GM18508 (cell line): ENCODE measurements at regions not wholly inside any gene's neighbourhood (a gene's known extent, or its start where the extent isn't known, plus 50 kb on each side); places are given as distances from the start of the nearest gene placed in this dataset.
A peak's percentile ranks its signal among the peaks of the same experiment; 100 is the strongest.
"Not testable (repeated sequence)": the region's sequence is repeated elsewhere in the genome, so short reads cannot be mapped to it uniquely, and the experiment has no call there.

Experiments used
- ATAC-seq: cut with Tn5 transposase; IDR thresholded peaks from one replicate; pipeline ENCODE4 v1.9.1; 2021; ENCODE audit warnings: moderate number of reproducible peaks; ENCODE audit not compliant: insufficient read depth, unreplicated experiment

DNA sequence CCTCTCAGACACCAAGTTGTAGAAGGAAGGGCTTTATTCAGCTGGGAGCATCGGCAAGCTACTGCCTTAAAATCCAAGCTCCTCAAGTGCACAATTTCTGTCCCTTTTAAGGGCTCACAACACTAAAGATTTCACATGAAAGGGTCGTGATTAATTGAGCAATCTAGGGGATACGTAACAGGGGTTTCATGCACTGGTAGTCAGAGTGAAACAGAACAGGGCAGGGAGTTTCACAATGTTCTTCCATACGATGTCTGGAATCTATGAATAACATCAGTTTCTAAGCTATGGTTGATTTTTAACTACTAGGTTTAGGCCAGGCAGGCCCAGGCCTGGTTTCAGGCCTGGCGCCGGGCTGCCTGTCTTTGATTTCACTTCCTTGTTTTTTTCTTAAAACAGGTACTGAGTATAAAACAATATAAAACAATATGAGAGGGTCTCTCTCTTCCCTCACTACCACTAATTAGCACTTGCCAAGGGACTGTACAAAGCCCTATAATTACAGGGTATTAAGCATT, 315.4 kb downstream of the NAF1 start:
- not testable (repeated sequence) for ATAC-seq

DNA sequence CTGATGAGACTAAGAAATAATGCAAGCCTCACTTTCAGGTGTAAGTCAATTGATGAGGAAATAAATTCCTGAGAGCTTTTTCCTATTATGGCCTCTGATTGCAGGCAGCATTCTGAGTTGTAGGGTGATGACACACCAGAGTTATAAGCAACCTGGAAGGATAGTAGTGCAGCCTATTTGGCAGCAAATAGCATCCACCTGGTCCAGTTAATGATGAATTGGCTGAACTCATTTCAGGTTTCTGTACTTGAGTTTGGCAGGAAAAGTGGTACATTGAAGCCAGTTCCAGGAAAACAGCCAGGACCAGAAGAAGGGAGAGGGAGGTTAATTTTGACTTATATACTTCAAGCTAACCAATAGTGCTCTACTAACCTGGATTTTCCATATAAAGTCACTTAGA, 316.8 kb downstream of the NAF1 start:
- no peak for ATAC-seq

DNA sequence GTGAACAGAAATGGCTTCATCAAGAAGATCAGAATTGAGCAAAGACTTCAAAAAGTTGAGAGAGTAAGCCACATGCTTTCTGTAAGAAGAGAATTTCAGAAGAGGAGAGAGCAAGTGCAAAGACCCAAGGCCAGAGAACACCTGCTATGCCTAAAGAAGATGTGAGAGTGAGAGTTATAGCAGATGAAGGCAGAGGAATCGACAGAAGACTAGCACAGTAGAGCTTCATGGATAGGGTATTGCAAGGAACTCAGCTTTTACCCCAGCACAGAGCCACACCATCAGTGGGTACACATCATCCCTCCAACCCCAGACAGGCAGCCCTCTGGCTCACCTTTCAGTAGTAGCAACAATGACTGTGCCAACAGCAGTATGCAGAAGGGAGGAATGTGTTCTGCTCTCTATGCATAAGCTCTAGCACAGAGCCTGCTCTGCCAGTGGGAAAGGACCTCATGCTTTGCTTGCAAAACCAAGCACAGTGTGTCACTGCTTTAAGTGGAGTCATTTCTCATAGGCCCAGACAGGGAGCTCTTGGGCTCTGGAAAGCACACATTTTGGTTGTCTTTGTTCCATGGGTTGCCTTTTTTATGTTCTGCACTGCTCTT, 318.6 kb downstream of the NAF1 start:
- no peak for ATAC-seq

DNA sequence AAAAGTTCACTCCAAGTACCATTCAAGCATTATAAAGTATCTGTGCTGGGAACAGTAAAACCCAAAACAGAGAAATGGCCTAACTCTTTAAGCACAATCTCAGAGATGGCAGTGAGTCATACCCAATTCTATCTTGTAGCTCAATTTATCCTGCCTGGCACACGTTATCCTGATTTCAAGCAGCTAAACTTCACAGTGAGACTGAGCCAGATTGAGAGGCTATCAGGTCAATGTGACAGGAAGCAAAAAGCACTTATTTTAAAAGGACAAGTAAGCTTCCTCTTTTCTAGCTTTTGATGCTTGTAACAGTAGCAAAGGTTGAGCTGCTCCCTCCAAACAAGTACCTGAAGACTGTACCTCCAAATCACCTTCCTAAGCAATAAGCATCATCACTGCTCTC, 324.9 kb downstream of the NAF1 start:
- no peak for ATAC-seq

DNA sequence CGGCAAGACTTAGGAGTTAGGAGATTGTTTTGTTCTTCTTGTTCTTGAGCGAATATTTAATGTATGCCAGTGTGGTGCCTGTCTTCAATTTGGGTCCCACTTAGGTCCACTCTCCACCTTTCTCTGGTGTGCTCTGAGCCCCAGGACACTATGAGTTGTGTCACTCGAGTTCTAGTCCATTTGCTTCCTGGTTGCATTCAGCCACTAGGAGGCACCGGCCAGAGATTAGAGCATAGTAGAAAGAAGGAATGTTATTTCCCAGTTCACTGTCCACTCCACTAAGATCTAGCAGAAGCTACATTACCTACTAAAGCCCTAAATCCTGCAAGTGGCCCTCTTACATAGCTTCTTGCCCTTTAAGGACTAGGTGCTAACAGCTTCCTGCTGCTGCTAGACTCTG, 326.9 kb downstream of the NAF1 start:
- ATAC-seq: no peak

- ATAC-seq: no peak
Measured at GRCh38 chr4:162838671-162839070, 328.0 kb downstream of the NAF1 start.

GRCh38 chr4:162837679-162838078, 329.0 kb downstream of the NAF1 start:
- ATAC-seq: no peak

DNA sequence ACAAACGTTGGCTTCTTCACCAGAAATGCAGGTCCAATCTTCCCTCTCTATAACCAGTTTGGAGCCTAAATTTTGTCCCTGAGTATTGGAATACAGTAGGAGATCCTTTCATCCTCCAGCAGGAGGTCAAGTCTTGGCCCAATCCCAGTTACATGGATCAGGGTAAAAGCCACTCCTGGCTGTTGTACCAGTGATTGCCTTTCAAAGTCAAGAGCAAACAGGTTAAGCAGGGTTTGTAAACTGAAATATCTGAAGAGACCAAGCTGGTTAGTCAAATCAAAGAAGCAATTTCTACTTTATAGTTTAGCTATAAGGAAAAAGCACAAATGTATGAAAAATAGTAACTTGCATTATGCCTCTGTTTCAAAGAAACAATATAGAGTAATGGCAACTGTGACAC, 329.4 kb downstream of the NAF1 start:
- ATAC-seq: no peak

GRCh38 chr4:162836773-162837172, 329.9 kb downstream of the NAF1 start:
- no peak for ATAC-seq

GRCh38 chr4:162836258-162836657, 330.4 kb downstream of the NAF1 start:
- not testable (repeated sequence) for ATAC-seq

- ATAC-seq: no peak
Measured at GRCh38 chr4:162830899-162831298, 335.8 kb downstream of the NAF1 start.

DNA sequence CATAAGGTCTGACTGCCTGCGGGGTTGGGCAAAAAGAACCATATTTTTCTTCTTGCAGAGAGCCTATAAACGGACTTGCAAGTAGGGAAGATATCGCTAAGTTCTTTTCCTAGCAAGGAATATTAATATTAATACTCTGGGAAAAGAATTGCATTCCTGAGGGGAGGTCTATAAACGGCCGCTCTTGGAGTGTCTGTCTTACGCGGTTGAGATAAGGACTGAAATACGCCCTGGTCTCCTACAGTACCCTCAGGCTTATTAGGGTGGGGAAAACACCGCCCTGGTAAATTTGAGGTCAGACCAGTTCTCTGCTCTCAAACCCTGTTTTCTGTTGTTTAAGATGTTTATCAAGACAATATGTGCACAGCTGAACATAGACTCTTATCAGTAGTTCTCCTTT, 349.3 kb downstream of the NAF1 start:
- not testable (repeated sequence) for ATAC-seq

DNA sequence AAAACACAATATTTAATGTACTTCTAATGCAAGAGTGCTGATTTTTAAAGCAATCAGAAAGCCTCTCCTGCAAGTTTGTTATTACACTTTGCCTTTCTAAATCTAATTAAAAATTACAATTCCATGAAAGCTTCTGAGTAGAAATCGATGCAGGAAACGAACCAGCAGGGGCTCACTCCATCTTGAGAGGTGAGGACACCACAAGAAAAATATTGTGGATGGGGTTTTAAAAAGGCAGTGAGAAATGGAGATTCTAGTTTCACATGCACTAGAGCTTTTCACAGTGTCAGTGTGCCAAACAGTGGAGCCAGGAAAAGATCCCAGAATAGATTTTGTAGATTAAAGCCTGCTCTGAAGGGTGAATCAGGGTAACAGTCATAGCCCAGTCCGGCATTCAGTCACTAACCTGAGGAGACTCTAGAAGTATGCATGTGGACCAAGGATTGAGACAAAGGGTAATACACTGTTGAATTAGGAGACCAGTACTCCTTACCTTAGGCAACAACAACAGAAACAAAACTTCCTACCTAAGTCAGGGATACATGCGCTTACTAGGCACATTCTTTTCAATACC, 362.3 kb downstream of the NAF1 start:
- ATAC-seq: no peak

GRCh38 chr4:162803378-162803777, 363.3 kb downstream of the NAF1 start:
- ATAC-seq: peak; percentile 81

- ATAC-seq: no peak
Measured at GRCh38 chr4:162797108-162797507, 369.6 kb downstream of the NAF1 start.

DNA sequence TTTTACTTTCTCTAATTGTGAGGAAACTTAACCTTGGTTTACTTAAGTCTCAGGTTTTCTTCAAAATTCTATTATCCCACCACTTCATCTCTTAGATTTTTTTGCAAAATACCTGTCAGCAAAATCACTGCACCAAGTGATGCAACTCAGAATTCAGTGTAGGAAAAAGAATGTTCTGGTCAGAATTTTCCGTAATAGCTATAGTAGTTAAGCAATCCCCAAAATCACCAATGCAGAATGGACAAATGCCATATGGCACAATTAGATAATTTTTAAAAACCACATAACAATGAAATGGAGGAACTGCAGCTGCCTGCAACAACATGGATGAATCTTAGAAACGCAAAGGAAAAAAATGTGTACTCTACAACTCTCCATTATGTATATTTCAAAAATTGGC, 373.1 kb downstream of the NAF1 start:
- no peak for ATAC-seq

DNA sequence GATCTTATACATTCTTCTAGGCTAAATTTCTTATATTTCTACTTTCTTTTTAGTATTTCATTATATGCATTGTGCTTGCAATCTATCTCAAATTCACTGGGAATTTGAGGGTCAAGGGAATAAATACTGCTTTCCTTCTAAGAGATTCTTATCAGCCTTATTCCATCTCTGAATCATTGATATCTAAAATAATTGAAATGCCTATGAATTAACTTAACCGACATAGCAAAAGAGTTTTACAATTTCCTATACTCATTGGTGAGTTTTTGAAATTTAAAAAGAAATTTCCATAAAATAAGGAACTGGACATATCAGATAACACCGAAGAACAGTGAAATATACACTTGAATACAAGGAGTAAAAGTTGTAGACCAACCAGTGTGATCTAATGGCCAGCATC, 373.7 kb downstream of the NAF1 start:
- ATAC-seq: no peak

- ATAC-seq: no peak
Measured at GRCh38 chr4:162791226-162791625, 375.5 kb downstream of the NAF1 start.

- no peak for ATAC-seq
Measured at GRCh38 chr4:162787120-162787519, 379.6 kb downstream of the NAF1 start.

GRCh38 chr4:162782778-162783525, 383.7 kb downstream of the NAF1 start:
- no peak for ATAC-seq

GRCh38 chr4:162782096-162782777, 384.5 kb downstream of the NAF1 start:
- ATAC-seq: no peak
